Large intestine (tissue), 3 donors: ENCODE measurements at regions not wholly inside any gene's neighbourhood (a gene's known extent, or its start where the extent isn't known, plus 50 kb on each side); places are given as distances from the start of the nearest gene placed in this dataset.
A peak's percentile ranks its signal among the peaks of the same experiment; 100 is the strongest.
"Not testable (repeated sequence)": the region's sequence is repeated elsewhere in the genome, so short reads cannot be mapped to it uniquely, and the experiment has no call there.

Experiments
- DNase-seq, 2 donors: peaks; one replicate each; pipeline versions ENCODE4 v3.0.0 to v3.0.0-alpha.2; 2013
- H3K27ac ChIP-seq: one replicate; pipeline ENCODE4 v1.5.1; 2013; ENCODE audit warnings: low read length
- H3K27me3 ChIP-seq: 2 replicates; pipeline ENCODE4 v1.6.1; 2013; ENCODE audit warnings: low read length; ENCODE audit not compliant: control insufficient read depth, insufficient read depth
- H3K36me3 ChIP-seq: 2 replicates; pipeline ENCODE4 v1.6.1; 2013; ENCODE audit warnings: low read length; ENCODE audit not compliant: control insufficient read depth, insufficient read depth
- H3K4me1 ChIP-seq: one replicate; pipeline ENCODE4 v1.6.1; 2013; ENCODE audit warnings: low read length; ENCODE audit not compliant: control insufficient read depth, insufficient read depth
- H3K4me3 ChIP-seq: one replicate; pipeline ENCODE4 v1.5.1; 2013; ENCODE audit warnings: low read length
- H3K9me3 ChIP-seq: one replicate; pipeline ENCODE4 v1.6.1; 2013; ENCODE audit warnings: mild to moderate bottlenecking, low read depth, low read length, moderate library complexity; ENCODE audit not compliant: control insufficient read depth
- WGBS: methylation state at CpG from one replicate; pipeline ENCODE4 v1.1.5; 2013; ENCODE audit warnings: low lambda C conversion rate; ENCODE audit not compliant: insufficient coverage; 5-methylcytosine and 5-hydroxymethylcytosine counted together

GRCh38 chr12:68539615-68539952 is 71.1 kb upstream of the RAP1B start:
- Histone ChIP-seq H3K27me3 (no peaks in the 10 kb centered on the region), H3K4me3 (no peak overlapping the region), H3K36me3 (no peaks in the 10 kb centered on the region), H3K9me3 (peaks cover 4% of the 10 kb centered on the region), H3K4me1 (peaks cover 17% of the 10 kb centered on the region), H3K27ac (no peak overlapping the region)
- DNase-seq, result no peak
- 100% methylated on average over 1 of the region's 1 CpG for WGBS

GRCh38 chr12:68540768-68541167 is 69.9 kb upstream of the RAP1B start:
- not testable (repeated sequence) for H3K27me3 ChIP-seq, H3K9me3 ChIP-seq, H3K36me3 ChIP-seq, H3K4me3 ChIP-seq, DNase-seq, H3K27ac ChIP-seq
- no CpG with 5 or more reads among the region's 5 CpGs for WGBS
- H3K4me1 ChIP-seq, result peaks cover 17% of the 10 kb centered on the region

DNA sequence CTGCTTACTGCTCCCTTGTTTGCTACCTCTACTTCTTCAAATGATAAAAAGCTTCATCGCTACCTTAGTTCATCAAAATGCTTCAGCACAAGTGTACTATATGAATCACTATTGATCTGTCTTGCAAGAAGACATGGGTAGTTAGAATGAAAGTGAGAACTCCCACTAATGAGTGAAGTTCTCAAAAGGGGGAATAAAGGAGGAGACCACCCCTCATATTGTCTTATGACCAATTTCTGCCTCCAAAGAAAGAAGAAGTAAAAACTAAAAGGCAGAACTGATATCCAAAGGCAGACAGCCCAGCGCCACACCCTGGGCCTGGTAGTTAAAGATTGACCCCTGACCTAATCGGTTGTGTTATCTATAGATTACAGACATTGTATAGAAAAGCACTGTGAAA is 63.4 kb upstream of the RAP1B start:
- not testable (repeated sequence) for H3K9me3 ChIP-seq, H3K27me3 ChIP-seq, H3K27ac ChIP-seq, H3K36me3 ChIP-seq, H3K4me3 ChIP-seq, H3K4me1 ChIP-seq, DNase-seq
- no CpG with 5 or more reads among the region's 3 CpGs for WGBS

DNA sequence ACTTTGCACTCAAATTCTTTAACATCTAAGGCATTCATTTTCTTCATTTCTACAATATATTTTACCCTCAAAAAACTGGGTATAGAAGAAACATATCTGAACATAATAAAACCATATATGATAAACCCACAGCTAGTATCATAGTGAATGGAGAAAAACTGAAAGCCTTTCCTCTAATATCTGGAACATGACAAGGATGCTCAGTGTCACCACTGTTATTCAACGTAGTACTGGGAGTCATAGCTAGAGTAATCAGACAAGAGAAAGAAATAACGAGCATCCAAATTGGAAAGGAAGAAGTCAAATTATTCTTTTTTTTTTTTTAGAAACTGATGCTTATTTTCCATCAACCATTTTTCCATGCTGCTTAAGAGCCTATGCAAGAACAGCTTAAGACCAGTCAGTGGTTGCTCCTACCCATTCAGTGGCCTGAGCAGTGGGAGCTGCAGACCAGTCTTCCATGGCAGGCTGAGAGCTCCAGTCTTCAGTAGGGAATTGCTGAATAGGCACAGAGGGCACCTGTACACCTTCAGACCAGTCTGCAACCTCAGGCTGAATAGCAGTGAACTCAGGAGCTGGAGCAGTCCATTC is 58.0 kb upstream of the RAP1B start:
- H3K27me3 ChIP-seq, result not testable (repeated sequence)
- 100% methylated on average over 1 of the region's 2 CpGs for WGBS

GRCh38 chr12:68557011-68557730 is 53.5 kb upstream of the RAP1B start:
- Histone ChIP-seq H3K36me3 (no peaks in the 10 kb centered on the region), H3K4me1 (no peaks in the 10 kb centered on the region), H3K27ac (no peak overlapping the region), H3K27me3 (no peaks in the 10 kb centered on the region), H3K9me3 (no peaks in the 10 kb centered on the region), H3K4me3 (no peak overlapping the region)
- 18% methylated on average over 2 of the region's 5 CpGs for WGBS
- DNase-seq, result no peak

More for the DNA sequence above, 58.0 kb upstream of the RAP1B start:
- H3K4me1 ChIP-seq, H3K27ac ChIP-seq, H3K36me3 ChIP-seq, DNase-seq, H3K4me3 ChIP-seq, H3K9me3 ChIP-seq: not testable (repeated sequence)

DNA sequence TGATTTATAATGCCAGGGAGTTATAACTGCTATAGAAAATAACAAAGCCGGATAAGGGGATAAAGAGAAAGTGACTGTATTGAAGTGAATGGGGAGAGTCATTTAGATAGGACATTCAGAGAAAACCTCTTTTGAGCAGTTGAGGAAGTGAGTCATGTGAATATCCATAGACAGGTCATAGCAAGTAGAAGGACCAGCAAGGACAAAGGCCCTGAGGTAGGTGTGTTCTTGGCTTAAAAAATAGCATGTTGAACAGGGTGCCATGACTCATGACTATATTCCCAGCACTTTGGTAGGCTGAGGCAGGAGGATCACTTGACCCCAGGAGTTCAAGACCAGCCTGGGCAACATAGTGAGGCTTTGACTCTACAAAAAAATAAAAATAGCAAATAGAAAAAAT is 51.5 kb upstream of the RAP1B start:
- no peaks in the 10 kb centered on the region for H3K36me3 ChIP-seq
- no peaks in the 10 kb centered on the region for H3K4me1 ChIP-seq
- WGBS, result 70% methylated on average over 1 of the region's 1 CpG
- no peak overlapping the region for H3K27ac ChIP-seq
- no peak for DNase-seq
- H3K9me3 ChIP-seq, result no peaks in the 10 kb centered on the region
- H3K27me3 ChIP-seq, result no peaks in the 10 kb centered on the region
- no peak overlapping the region for H3K4me3 ChIP-seq

DNA sequence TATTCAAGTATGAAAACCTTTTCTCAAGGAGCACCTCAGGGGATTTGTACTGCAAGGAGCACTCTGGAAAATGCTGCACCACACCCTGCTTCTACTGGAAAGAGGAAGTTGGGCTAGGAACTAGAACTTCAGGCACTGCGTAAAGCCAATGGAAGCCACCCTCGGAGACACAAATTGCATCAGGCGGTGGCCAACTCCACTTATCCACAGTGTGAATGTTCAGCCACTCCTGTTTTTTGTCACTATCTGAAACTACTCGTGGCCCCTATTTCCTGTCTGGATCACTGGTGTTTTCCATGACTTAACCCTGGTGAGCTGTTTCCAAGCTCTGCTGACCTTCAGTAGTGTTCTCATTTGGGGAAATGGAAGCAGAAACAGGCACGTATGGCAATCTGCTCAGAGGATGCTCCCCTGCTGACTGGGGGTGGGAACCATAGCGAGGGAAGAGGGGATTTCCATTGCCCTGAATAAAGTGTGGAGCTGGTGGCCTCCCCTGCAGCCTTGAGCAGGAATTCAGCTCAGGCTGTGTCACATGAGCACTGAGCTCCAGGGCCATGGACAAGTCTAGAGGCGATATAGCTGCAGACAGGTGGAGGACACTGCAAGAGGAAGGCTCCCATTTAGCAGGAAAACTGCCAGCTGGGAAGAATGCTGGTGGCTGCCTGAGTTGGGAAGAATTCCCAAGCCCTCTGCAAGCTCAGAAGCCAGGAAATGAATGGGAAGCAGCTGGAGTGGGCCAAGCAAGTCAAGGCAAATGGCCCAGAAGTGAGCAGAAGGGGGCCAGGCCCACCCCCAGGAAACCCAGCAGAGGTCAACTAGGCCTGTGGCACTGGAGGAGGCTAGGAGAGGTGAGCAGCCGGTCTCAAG is 50.5 kb upstream of the RAP1B start:
- 60% methylated on average over 1 of the region's 8 CpGs for WGBS
- H3K27ac ChIP-seq, result no peak overlapping the region
- no peak overlapping the region for H3K4me3 ChIP-seq
- H3K27me3 ChIP-seq, result no peaks in the 10 kb centered on the region
- peak; percentile 5 to 16 for DNase-seq
- no peaks in the 10 kb centered on the region for H3K9me3 ChIP-seq
- H3K36me3 ChIP-seq, result no peaks in the 10 kb centered on the region
- H3K4me1 ChIP-seq, result no peaks in the 10 kb centered on the region

GRCh38 chr12:68560851-68561422 is 49.8 kb upstream of the RAP1B start:
- no peaks in the 10 kb centered on the region for H3K27me3 ChIP-seq
- H3K36me3 ChIP-seq, result no peaks in the 10 kb centered on the region
- DNase-seq, result no peak
- no peaks in the 10 kb centered on the region for H3K4me1 ChIP-seq
- no CpG with 5 or more reads among the region's 5 CpGs for WGBS
- no peak overlapping the region for H3K4me3 ChIP-seq
- no peaks in the 10 kb centered on the region for H3K9me3 ChIP-seq
- no peak overlapping the region for H3K27ac ChIP-seq
